ENCODE measurements at regions not wholly inside any gene's neighbourhood (a gene's known extent, or its start where the extent isn't known, plus 50 kb on each side); places are given as distances from the start of the nearest gene placed in this dataset.

GRCh38 chr3:20456511-20456910, 270.5 kb upstream of the SGO1 start (continued):
- TF ChIP-seq ZNF512 (CRISPR knock-in tag; IDR thresholded peaks at IDR 0.05; ENCODE audit: borderline replicate concordance): no peak
- no peak for TF ChIP-seq NFYB (CRISPR knock-in tag; conservative IDR thresholded peaks at IDR 0.05; ENCODE audit: low read depth)
- no peak for TF ChIP-seq ARID4B (CRISPR knock-in tag; IDR thresholded peaks at IDR 0.05; ENCODE audit: borderline replicate concordance)
- no peak for TF ChIP-seq JAZF1 (CRISPR knock-in tag; IDR thresholded peaks at IDR 0.05)
- no peak for TF ChIP-seq MXD4 (CRISPR knock-in tag; IDR thresholded peaks at IDR 0.05; ENCODE audit: borderline replicate concordance)
- no peak for TF ChIP-seq SP1 (CRISPR knock-in tag; conservative IDR thresholded peaks at IDR 0.05)
- TF ChIP-seq, protein P1, sequence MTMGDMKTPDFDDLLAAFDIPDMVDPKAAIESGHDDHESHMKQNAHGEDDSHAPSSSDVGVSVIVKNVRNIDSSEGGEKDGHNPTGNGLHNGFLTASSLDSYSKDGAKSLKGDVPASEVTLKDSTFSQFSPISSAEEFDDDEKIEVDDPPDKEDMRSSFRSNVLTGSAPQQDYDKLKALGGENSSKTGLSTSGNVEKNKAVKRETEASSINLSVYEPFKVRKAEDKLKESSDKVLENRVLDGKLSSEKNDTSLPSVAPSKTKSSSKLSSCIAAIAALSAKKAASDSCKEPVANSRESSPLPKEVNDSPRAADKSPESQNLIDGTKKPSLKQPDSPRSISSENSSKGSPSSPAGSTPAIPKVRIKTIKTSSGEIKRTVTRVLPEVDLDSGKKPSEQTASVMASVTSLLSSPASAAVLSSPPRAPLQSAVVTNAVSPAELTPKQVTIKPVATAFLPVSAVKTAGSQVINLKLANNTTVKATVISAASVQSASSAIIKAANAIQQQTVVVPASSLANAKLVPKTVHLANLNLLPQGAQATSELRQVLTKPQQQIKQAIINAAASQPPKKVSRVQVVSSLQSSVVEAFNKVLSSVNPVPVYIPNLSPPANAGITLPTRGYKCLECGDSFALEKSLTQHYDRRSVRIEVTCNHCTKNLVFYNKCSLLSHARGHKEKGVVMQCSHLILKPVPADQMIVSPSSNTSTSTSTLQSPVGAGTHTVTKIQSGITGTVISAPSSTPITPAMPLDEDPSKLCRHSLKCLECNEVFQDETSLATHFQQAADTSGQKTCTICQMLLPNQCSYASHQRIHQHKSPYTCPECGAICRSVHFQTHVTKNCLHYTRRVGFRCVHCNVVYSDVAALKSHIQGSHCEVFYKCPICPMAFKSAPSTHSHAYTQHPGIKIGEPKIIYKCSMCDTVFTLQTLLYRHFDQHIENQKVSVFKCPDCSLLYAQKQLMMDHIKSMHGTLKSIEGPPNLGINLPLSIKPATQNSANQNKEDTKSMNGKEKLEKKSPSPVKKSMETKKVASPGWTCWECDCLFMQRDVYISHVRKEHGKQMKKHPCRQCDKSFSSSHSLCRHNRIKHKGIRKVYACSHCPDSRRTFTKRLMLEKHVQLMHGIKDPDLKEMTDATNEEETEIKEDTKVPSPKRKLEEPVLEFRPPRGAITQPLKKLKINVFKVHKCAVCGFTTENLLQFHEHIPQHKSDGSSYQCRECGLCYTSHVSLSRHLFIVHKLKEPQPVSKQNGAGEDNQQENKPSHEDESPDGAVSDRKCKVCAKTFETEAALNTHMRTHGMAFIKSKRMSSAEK (CRISPR knock-in tag; IDR thresholded peaks at IDR 0.05; ENCODE audit: borderline replicate concordance): no peak
- no peak for TF ChIP-seq KAT7 (CRISPR knock-in tag; IDR thresholded peaks at IDR 0.05; ENCODE audit: borderline replicate concordance)
- no peak for TF ChIP-seq USF1 (CRISPR knock-in tag; IDR thresholded peaks at IDR 0.05)
- no peak for TF ChIP-seq FOXJ3 (CRISPR knock-in tag; IDR thresholded peaks at IDR 0.05; ENCODE audit: borderline replicate concordance)

- Mint-ChIP-seq H3K4me1 (no peaks in the 10 kb centered on the region), H3K9me3 (peaks cover 85% of the 10 kb centered on the region), H3K27me3 (ENCODE audit: low read depth) (no peaks in the 10 kb centered on the region), H3K36me3 (peaks cover 58% of the 10 kb centered on the region), H3K4me3 (no peak overlapping the region), H3K27ac (no peak overlapping the region)
- ATAC-seq (no peak), DNase-seq (ENCODE audit: low spot score) (no peak)
- CTCF ChIA-PET: no interaction called here
- POLR2A ChIA-PET: interaction anchor here (0.5 kb wide), 1 partner anchor 143 kb away, joined by 3 read pairs; no protein-coding TSS in a partner anchor
- TF ChIP-seq, protein P2, sequence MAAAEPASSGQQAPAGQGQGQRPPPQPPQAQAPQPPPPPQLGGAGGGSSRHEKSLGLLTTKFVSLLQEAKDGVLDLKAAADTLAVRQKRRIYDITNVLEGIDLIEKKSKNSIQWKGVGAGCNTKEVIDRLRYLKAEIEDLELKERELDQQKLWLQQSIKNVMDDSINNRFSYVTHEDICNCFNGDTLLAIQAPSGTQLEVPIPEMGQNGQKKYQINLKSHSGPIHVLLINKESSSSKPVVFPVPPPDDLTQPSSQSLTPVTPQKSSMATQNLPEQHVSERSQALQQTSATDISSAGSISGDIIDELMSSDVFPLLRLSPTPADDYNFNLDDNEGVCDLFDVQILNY (CRISPR knock-in tag; IDR thresholded peaks at IDR 0.05): no peak
- no peak for TF ChIP-seq JAZF1 (CRISPR knock-in tag; IDR thresholded peaks at IDR 0.05)
- TF ChIP-seq JUN (CRISPR knock-in tag; IDR thresholded peaks at IDR 0.05): no peak
These were observed 265.2 kb upstream of the SGO1 start for GRCh38 chr3:20451170-20451569.
